Endothelial cell (in vitro differentiated cells): ENCODE measurements at regions not wholly inside any gene's neighbourhood (a gene's known extent, or its start where the extent isn't known, plus 50 kb on each side); places are given as distances from the start of the nearest gene placed in this dataset.

ENCODE experiments used
- DNase-seq: peaks from one replicate; pipeline ENCODE4 v3.0.0; 2021; ENCODE audit warnings: low spot score
- H3K27ac Mint-ChIP-seq: one replicate; pipeline ENCODE4 v1.8.0; 2021; ENCODE audit warnings: mixed read lengths, inconsistent platforms; ENCODE audit not compliant: unreplicated experiment
- H3K27me3 Mint-ChIP-seq: one replicate; pipeline ENCODE4 v1.8.0; 2021; ENCODE audit warnings: mild to moderate bottlenecking, moderate library complexity, mixed read lengths, inconsistent platforms; ENCODE audit not compliant: unreplicated experiment
- H3K36me3 Mint-ChIP-seq: one replicate; pipeline ENCODE4 v1.8.0; 2021; ENCODE audit warnings: mild to moderate bottlenecking, low read depth, mixed read lengths, inconsistent platforms; ENCODE audit not compliant: unreplicated experiment
- H3K4me1 Mint-ChIP-seq: one replicate; pipeline ENCODE4 v1.8.0; 2021; ENCODE audit warnings: mild to moderate bottlenecking, mixed read lengths, inconsistent platforms; ENCODE audit not compliant: unreplicated experiment
- H3K4me3 Mint-ChIP-seq: one replicate; pipeline ENCODE4 v1.8.0; 2021; ENCODE audit warnings: mild to moderate bottlenecking, mixed read lengths, inconsistent platforms; ENCODE audit not compliant: unreplicated experiment
- H3K9me3 Mint-ChIP-seq: one replicate; pipeline ENCODE4 v1.8.0; 2021; ENCODE audit warnings: mixed read lengths, inconsistent platforms; ENCODE audit not compliant: unreplicated experiment
- CTCF ChIP-seq: fragments of 200-600 bp; sonication (generic); IDR thresholded peaks from one replicate; pipeline ENCODE4 v1.5.0; 2021; ENCODE audit warnings: antibody characterized with exemption; ENCODE audit not compliant: unreplicated experiment

DNA sequence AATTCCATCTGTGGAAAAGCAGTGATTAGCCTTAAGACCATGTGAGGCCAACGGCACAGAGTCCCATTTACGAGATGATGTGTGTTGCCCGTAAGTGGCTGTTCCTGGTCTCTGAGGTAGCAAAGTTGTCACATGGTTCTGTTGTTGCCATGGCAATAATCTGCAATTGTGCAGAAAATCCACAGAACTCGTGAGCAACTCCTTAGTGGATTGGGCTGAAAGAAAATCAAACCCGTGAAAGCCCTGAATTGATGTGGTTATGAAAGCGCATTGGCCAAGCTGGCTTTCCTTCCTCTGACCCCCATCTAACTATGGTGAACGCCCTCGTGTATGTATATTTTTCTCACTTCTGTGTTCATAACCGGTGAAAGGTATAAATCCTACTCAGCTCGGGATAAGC, 614.7 kb downstream of the EBF1 start:
- DNase-seq, result no peak
- Mint-ChIP-seq H3K4me3 (no peak overlapping the region), H3K4me1 (peaks cover 4% of the 10 kb centered on the region), H3K27ac (no peak overlapping the region), H3K27me3 (peaks cover 3% of the 10 kb centered on the region), H3K9me3 (no peaks in the 10 kb centered on the region), H3K36me3 (no peaks in the 10 kb centered on the region)
- TF ChIP-seq CTCF, result no peak

DNA sequence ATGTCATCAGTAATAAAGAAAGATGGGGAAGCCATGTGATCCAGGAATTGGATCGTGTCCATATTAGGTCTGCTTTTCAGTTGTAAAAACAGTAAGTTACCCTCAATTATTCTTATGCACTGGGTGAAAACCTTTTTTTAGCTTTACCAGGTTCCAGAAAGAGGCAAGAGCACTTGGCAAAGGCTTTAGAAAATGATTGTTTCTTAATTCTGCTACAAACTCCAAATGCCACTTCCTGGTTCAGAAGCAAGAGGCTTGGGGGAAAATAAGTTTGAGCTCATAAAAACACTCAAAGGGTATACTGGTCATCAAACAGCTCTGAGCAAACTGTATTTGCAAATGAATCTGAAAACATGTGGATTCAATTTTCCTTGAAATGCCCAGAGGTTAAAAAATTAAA, 615.6 kb downstream of the EBF1 start:
- Mint-ChIP-seq H3K27ac (no peak overlapping the region), H3K4me3 (no peak overlapping the region), H3K27me3 (peaks cover 3% of the 10 kb centered on the region), H3K9me3 (no peaks in the 10 kb centered on the region), H3K4me1 (peaks cover 4% of the 10 kb centered on the region), H3K36me3 (no peaks in the 10 kb centered on the region)
- TF ChIP-seq CTCF, result no peak
- DNase-seq, result no peak

- H3K4me3 Mint-ChIP-seq, result no peak overlapping the region
- H3K27me3 Mint-ChIP-seq, result peaks cover 3% of the 10 kb centered on the region
- no peaks in the 10 kb centered on the region for H3K9me3 Mint-ChIP-seq
- H3K27ac Mint-ChIP-seq, result no peak overlapping the region
- no peaks in the 10 kb centered on the region for H3K36me3 Mint-ChIP-seq
- H3K4me1 Mint-ChIP-seq, result peaks cover 4% of the 10 kb centered on the region
- no peak for DNase-seq
- TF ChIP-seq CTCF, result no peak
Observed at GRCh38 chr5:158483281-158483860, 616.3 kb downstream of the EBF1 start.

DNA sequence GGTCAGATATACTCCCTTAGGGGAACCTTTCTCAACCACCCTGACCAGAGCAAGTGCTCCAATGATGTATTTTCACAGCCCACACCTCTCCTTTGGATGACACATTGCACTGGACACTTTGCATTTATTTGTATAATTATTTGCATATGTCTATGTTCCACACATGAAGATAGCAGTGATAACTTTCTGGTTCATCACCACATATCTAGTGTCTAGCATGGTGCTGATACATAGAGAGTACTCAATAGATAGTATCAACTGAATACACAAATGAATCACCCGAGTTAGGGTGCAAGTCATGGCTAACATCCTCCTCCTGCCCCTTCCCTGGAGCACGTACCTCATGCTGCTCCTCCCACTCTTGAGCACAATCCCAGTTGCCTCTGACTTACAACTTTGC, 617.6 kb downstream of the EBF1 start:
- H3K36me3 Mint-ChIP-seq, result no peaks in the 10 kb centered on the region
- H3K4me3 Mint-ChIP-seq, result no peak overlapping the region
- H3K27ac Mint-ChIP-seq, result no peak overlapping the region
- H3K9me3 Mint-ChIP-seq, result no peaks in the 10 kb centered on the region
- peaks cover 3% of the 10 kb centered on the region for H3K27me3 Mint-ChIP-seq
- DNase-seq, result no peak
- TF ChIP-seq CTCF, result no peak
- H3K4me1 Mint-ChIP-seq, result peaks cover 7% of the 10 kb centered on the region

- peaks cover 5% of the 10 kb centered on the region for H3K27me3 Mint-ChIP-seq
- H3K36me3 Mint-ChIP-seq, result no peaks in the 10 kb centered on the region
- DNase-seq, result no peak
- H3K4me1 Mint-ChIP-seq, result peaks cover 4% of the 10 kb centered on the region
- no peak overlapping the region for H3K27ac Mint-ChIP-seq
- no peak for TF ChIP-seq CTCF
- no peak overlapping the region for H3K4me3 Mint-ChIP-seq
- no peaks in the 10 kb centered on the region for H3K9me3 Mint-ChIP-seq
Observed at GRCh38 chr5:158478139-158478538, 619.2 kb upstream of the CLINT1 start.
